SU-DHL-6 (cell line): ENCODE measurements at regions not wholly inside any gene's neighbourhood (a gene's known extent, or its start where the extent isn't known, plus 50 kb on each side); places are given as distances from the start of the nearest gene placed in this dataset.

Experiments
- CTCF ChIP-seq: fragments of 200-600 bp; sonication (generic); IDR thresholded peaks from one replicate; pipeline ENCODE4 v1.5.1; 2017; ENCODE audit warnings: antibody characterized with exemption, mild to moderate bottlenecking, low read length, moderate library complexity; ENCODE audit not compliant: insufficient read depth, poor library complexity, severe bottlenecking
- EZH2phosphoT487 ChIP-seq: fragments of 200-600 bp; sonication (generic), shearing (Covaris generic); conservative IDR thresholded peaks from 2 replicates; pipeline ENCODE4 v1.6.1; 2018; ENCODE audit warnings: mild to moderate bottlenecking, antibody characterized with exemption, low read length, moderate library complexity, mixed read lengths

- no peak for TF ChIP-seq CTCF
- no peak for TF ChIP-seq EZH2phosphoT487
Measured at GRCh38 chr11:109806205-109806604, 287.0 kb upstream of the ZC3H12C start.
